ENCODE measurements at regions not wholly inside any gene's neighbourhood (a gene's known extent, or its start where the extent isn't known, plus 50 kb on each side); places are given as distances from the start of the nearest gene placed in this dataset.

GRCh38 chr1:177627148-177627910 lies 342.5 kb downstream of the SEC16B start:
- no peak for TF ChIP-seq CTCF (IDR thresholded peaks at IDR 0.05; ENCODE audit: low read depth, low read length, missing input control)
- TF ChIP-seq RXRA (IDR thresholded peaks at IDR 0.05), result no peak
- TF ChIP-seq REST (IDR thresholded peaks at IDR 0.05), result no peak
